Endothelial cell of umbilical vein (primary cell): ENCODE measurements at regions not wholly inside any gene's neighbourhood (a gene's known extent, or its start where the extent isn't known, plus 50 kb on each side); places are given as distances from the start of the nearest gene placed in this dataset.

Experiments used
- BruUV-seq: library from RNA; stranded (reverse); fragments of 400-500 nt; replicated peaks from 2 replicates; lab custom pipeline; 2021; lab: Mats Ljungman, UMichigan
- CTCF ChIA-PET: fragments of 300-600, 350-600 bp; sonication (Branson Sonifier 250); formaldehyde crosslinking; loops from one replicate; lab custom pipeline; 2021; ENCODE audit warnings: antibody characterized with exemption, inconsistent platforms; lab: Charles Lee
- POLR2A ChIA-PET: fragments of 300-600, 350-600 bp; sonication (Branson Sonifier 250); formaldehyde crosslinking; loops from one replicate; lab custom pipeline; 2021; ENCODE audit warnings: antibody characterized with exemption, inconsistent platforms; lab: Charles Lee
- DNase-seq: peaks from one replicate; pipeline ENCODE4 v3.0.0-alpha.2; 2011; ENCODE audit warnings: low read depth, low spot score
- FAIRE-seq: peaks from 2 replicates; lab custom pipeline; 2011; peaks lifted over from hg19 to GRCh38; lab: Jason Lieb, UNC
- H2AFZ ChIP-seq: 2 replicates; pipeline ENCODE4 v1.6.0; 2012; ENCODE audit warnings: low read depth, low read length, control low read depth, inconsistent platforms
- H3K27ac ChIP-seq: 2 replicates; pipeline ENCODE4 v1.5.1; 2011; ENCODE audit warnings: low read depth, mild to moderate bottlenecking, control low read depth, low read length, moderate library complexity; ENCODE audit not compliant: insufficient read depth
- H3K27me3 ChIP-seq, 2 experiments: 2 replicates each; pipeline versions ENCODE4 v1.6.0 to v1.6.1; 2011; ENCODE audit warnings: low read length in 2 of 2, mixed read lengths in 1 of 2; ENCODE audit not compliant: control insufficient read depth in 2 of 2, insufficient read depth in 2 of 2
- H3K36me3 ChIP-seq, 2 experiments: 2 replicates in 1 of 2; 3 replicates in 1 of 2; pipeline ENCODE4 v1.5.1; 2011; ENCODE audit warnings: low read length in 2 of 2, mild to moderate bottlenecking in 1 of 2, moderate library complexity in 1 of 2; ENCODE audit not compliant: control insufficient read depth in 2 of 2, insufficient read depth in 2 of 2; ENCODE audit errors: extremely low read depth in 1 of 2
- H3K4me1 ChIP-seq: 3 replicates; pipeline ENCODE4 v1.5.1; 2011; ENCODE audit warnings: mild to moderate bottlenecking, low read length; ENCODE audit not compliant: control insufficient read depth, insufficient read depth; ENCODE audit errors: extremely low read depth
- H3K4me2 ChIP-seq: 2 replicates; pipeline ENCODE4 v1.6.1; 2011; ENCODE audit warnings: low read length, control low read depth, mixed read lengths; ENCODE audit not compliant: insufficient read depth
- H3K4me3 ChIP-seq, 3 experiments: fragments of 200-600 bp in 1 of 3; sonication (generic), shearing (Covaris generic) in 1 of 3; replicated peaks in 1 of 3; 2 replicates each; pipeline ENCODE4 v1.5.1; 2011 to 2016; ENCODE audit warnings: control low read depth in 3 of 3, low read length in 3 of 3, mild to moderate bottlenecking in 2 of 3, inconsistent platforms in 1 of 3, low read depth in 1 of 3, moderate library complexity in 1 of 3; ENCODE audit not compliant: insufficient read depth in 1 of 3
- H3K79me2 ChIP-seq: 2 replicates; pipeline ENCODE4 v1.6.0; 2012; ENCODE audit warnings: low read length, inconsistent platforms; ENCODE audit not compliant: control insufficient read depth, insufficient read depth
- H3K9ac ChIP-seq: replicated peaks from 2 replicates; pipeline ENCODE3; 2011; ENCODE audit warnings: low read length, control low read depth; ENCODE audit not compliant: insufficient read depth; ENCODE audit errors: extremely low read depth
- H3K9me1 ChIP-seq: replicated peaks from 3 replicates; pipeline ENCODE4 v1.6.0; 2011; ENCODE audit warnings: mild to moderate bottlenecking, low read length; ENCODE audit not compliant: control insufficient read depth, insufficient read depth; ENCODE audit errors: extremely low read depth
- H3K9me3 ChIP-seq: replicated peaks from 2 replicates; pipeline ENCODE4 v1.5.1; 2012; ENCODE audit warnings: low read length, inconsistent platforms; ENCODE audit not compliant: control insufficient read depth, insufficient read depth
- H4K20me1 ChIP-seq: replicated peaks from 2 replicates; pipeline ENCODE3; 2011; ENCODE audit warnings: mild to moderate bottlenecking, low read length; ENCODE audit not compliant: control insufficient read depth, insufficient read depth; ENCODE audit errors: extremely low read depth
- CTCF ChIP-seq, 2 donors: IDR thresholded peaks; 1 replicate in 1 of 2; 2 replicates in 1 of 2; pipeline ENCODE4 v1.5.1; 2011; ENCODE audit warnings: low read length in 2 of 2, mild to moderate bottlenecking in 2 of 2, moderate library complexity in 2 of 2, control low read depth in 1 of 2, inconsistent platforms in 1 of 2, low read depth in 1 of 2; ENCODE audit not compliant: insufficient read depth in 1 of 2; ENCODE audit errors: extremely low read depth in 1 of 2
- EZH2 ChIP-seq: IDR thresholded peaks from 2 replicates; pipeline ENCODE4 v1.6.1; 2012; ENCODE audit warnings: borderline replicate concordance, low read depth, mild to moderate bottlenecking, moderate library complexity, low read length, inconsistent platforms; ENCODE audit not compliant: severe bottlenecking
- FOS ChIP-seq: IDR thresholded peaks from 2 replicates; pipeline ENCODE4 v1.6.1; 2011; ENCODE audit warnings: mild to moderate bottlenecking, low read length, moderate library complexity, borderline replicate concordance; ENCODE audit not compliant: insufficient read depth
- GATA2 ChIP-seq: IDR thresholded peaks from 2 replicates; pipeline ENCODE4 v1.7.0; 2011; ENCODE audit warnings: low read depth, mild to moderate bottlenecking, moderate library complexity, mixed read lengths, low read length; ENCODE audit not compliant: insufficient read length, insufficient read depth
- JUN ChIP-seq: IDR thresholded peaks from 2 replicates; pipeline ENCODE4 v1.6.1; 2011; ENCODE audit warnings: borderline replicate concordance, low read depth; ENCODE audit not compliant: insufficient read length, insufficient read depth
- MAX ChIP-seq: IDR thresholded peaks from 2 replicates; pipeline ENCODE4 v1.6.1; 2011; ENCODE audit not compliant: insufficient read depth, insufficient read length
- MYC ChIP-seq: IDR thresholded peaks from one replicate; pipeline ENCODE4 v1.6.1; 2011; ENCODE audit warnings: mild to moderate bottlenecking, low read depth, low read length
- POLR2A ChIP-seq: IDR thresholded peaks from 2 replicates; pipeline ENCODE4 v1.6.1; 2012; ENCODE audit warnings: low read depth, mild to moderate bottlenecking, control low read depth, low read length
- POLR2AphosphoS5 ChIP-seq: IDR thresholded peaks from 2 replicates; pipeline ENCODE4 v1.6.1; 2012; ENCODE audit warnings: low read depth, mild to moderate bottlenecking, control low read depth, low read length, moderate library complexity; ENCODE audit not compliant: insufficient read depth
- dilution Hi-C: fragments of 300-500 bp; cut with MboI; formaldehyde crosslinking; loops from one replicate; pipeline ENCODE4 v1.15.0; 2019; ENCODE audit warnings: low sequenced_read_pairs; ENCODE audit not compliant: extremely low pct_ligation_motif_present
- intact Hi-C: fragments of 100-400 bp; cut with micrococcal nuclease; formaldehyde crosslinking; loops from one replicate; pipeline ENCODE4 v1.10.0; 2022

GRCh38 chr12:103182299-103182698, 224.8 kb downstream of the ASCL1 start:
- Histone ChIP-seq H3K9me1 (no peaks in the 10 kb centered on the region), H4K20me1 (no peaks in the 10 kb centered on the region), H3K36me3 (no peaks in the 10 kb centered on the region), H3K27me3 (no peaks in the 10 kb centered on the region), H3K79me2 (no peaks in the 10 kb centered on the region), H3K4me2 (no peak overlapping the region), H2AFZ (no peak overlapping the region), H3K27ac (no peak overlapping the region), H3K9ac (no peak overlapping the region), H3K4me3 (no peak overlapping the region), H3K4me1 (no peaks in the 10 kb centered on the region), H3K9me3 (peaks cover 4% of the 10 kb centered on the region)
- ChIA-PET CTCF (no interaction called here), POLR2A (no interaction called here)
- DNase-seq: no peak
- no TSS peak for BruUV-seq
- dilution Hi-C loops: no loop called here
- intact Hi-C loops: no loop called here
- no peak for FAIRE-seq
- no peak for TF ChIP-seq JUN

GRCh38 chr12:103196467-103196866, 239.0 kb downstream of the ASCL1 start:
- no peak overlapping the region for H3K27ac ChIP-seq
- H2AFZ ChIP-seq: no peak overlapping the region
- H3K9me1 ChIP-seq: no peaks in the 10 kb centered on the region
- TF ChIP-seq MAX: no peak
- TF ChIP-seq CTCF (IDR thresholded peaks at IDR 0.05; ENCODE audit: extremely low read depth in 1 of 2, insufficient read depth in 1 of 2, low read depth in 1 of 2, low read length in 2 of 2): no peak
- no peak for TF ChIP-seq POLR2AphosphoS5
- no peak for TF ChIP-seq POLR2A
- TF ChIP-seq FOS: no peak
- no peak for TF ChIP-seq JUN
- TF ChIP-seq EZH2: no peak
- no peak for TF ChIP-seq MYC
- TF ChIP-seq GATA2: no peak
- H3K4me1 ChIP-seq: no peaks in the 10 kb centered on the region
- H3K36me3 ChIP-seq: no peaks in the 10 kb centered on the region
- no peak overlapping the region for H3K4me3 ChIP-seq
- H3K79me2 ChIP-seq: no peaks in the 10 kb centered on the region
- no peaks in the 10 kb centered on the region for H3K9me3 ChIP-seq
- DNase-seq (no peak), FAIRE-seq (no peak)
- BruUV-seq: no TSS peak
- dilution Hi-C loops: no loop called here
- no peaks in the 10 kb centered on the region for H3K27me3 ChIP-seq
- no peaks in the 10 kb centered on the region for H4K20me1 ChIP-seq
- H3K9ac ChIP-seq: no peak overlapping the region
- intact Hi-C loops: no loop called here
- ChIA-PET POLR2A (no interaction called here), CTCF (no interaction called here)
- H3K4me2 ChIP-seq: no peak overlapping the region
